Karpas-422 (cell line): ENCODE measurements at regions not wholly inside any gene's neighbourhood (a gene's known extent, or its start where the extent isn't known, plus 50 kb on each side); places are given as distances from the start of the nearest gene placed in this dataset.

Experiments
- DNase-seq: peaks from one replicate; pipeline ENCODE4 v3.0.0-alpha.2; 2015
- H2AFZ ChIP-seq: fragments of 200-600 bp; sonication (generic); 2 replicates; pipeline ENCODE4 v1.6.1; 2014; ENCODE audit warnings: antibody characterized with exemption, low read length, mixed read lengths
- H3K27ac ChIP-seq: fragments of 200-600 bp; sonication (generic); 2 replicates; pipeline ENCODE4 v1.5.1; 2014; ENCODE audit warnings: mild to moderate bottlenecking, low read length, moderate library complexity
- H3K27me3 ChIP-seq: fragments of 200-600 bp; sonication (generic); 2 replicates; pipeline ENCODE4 v1.6.1; 2014; ENCODE audit warnings: low read length, mixed read lengths
- H3K36me3 ChIP-seq: fragments of 200-600 bp; sonication (generic); 2 replicates; pipeline ENCODE4 v1.6.1; 2014; ENCODE audit warnings: low read length, mixed read lengths; ENCODE audit not compliant: insufficient read depth
- H3K4me1 ChIP-seq: fragments of 200-600 bp; sonication (generic); 2 replicates; pipeline ENCODE4 v1.6.1; 2014; ENCODE audit warnings: mild to moderate bottlenecking, low read length, mixed read lengths
- H3K4me2 ChIP-seq: fragments of 200-600 bp; sonication (generic); 2 replicates; pipeline ENCODE4 v1.6.1; 2014; ENCODE audit warnings: low read length, low read depth, mild to moderate bottlenecking; ENCODE audit not compliant: poor library complexity, severe bottlenecking
- H3K4me3 ChIP-seq: fragments of 200-600 bp; sonication (generic); 2 replicates; pipeline ENCODE4 v1.5.1; 2014; ENCODE audit warnings: mild to moderate bottlenecking, antibody characterized with exemption, low read length, mixed read lengths
- H3K79me2 ChIP-seq: fragments of 200-600 bp; sonication (generic); 2 replicates; pipeline ENCODE4 v1.6.1; 2014; ENCODE audit warnings: mild to moderate bottlenecking, low read length, mixed read lengths
- H3K9ac ChIP-seq: fragments of 200-600 bp; sonication (generic); 2 replicates; pipeline ENCODE4 v1.6.0; 2014; ENCODE audit warnings: low read length
- H3K9me2 ChIP-seq: fragments of 200-600 bp; sonication (generic), shearing (Covaris generic); replicated peaks from 2 replicates; pipeline ENCODE4 v1.6.0; 2014; ENCODE audit warnings: mild to moderate bottlenecking, low read length, moderate library complexity; ENCODE audit not compliant: insufficient read depth
- H3K9me3 ChIP-seq: fragments of 300-700, 200-600 bp; sonication (generic); 2 replicates; pipeline ENCODE4 v1.6.1; 2014; ENCODE audit warnings: low read length, mixed read lengths
- H4K20me1 ChIP-seq: fragments of 200-600 bp; sonication (generic); 2 replicates; pipeline ENCODE4 v1.6.1; 2014; ENCODE audit warnings: mild to moderate bottlenecking, antibody characterized with exemption, low read length, low read depth; ENCODE audit not compliant: insufficient read depth

GRCh38 chr4:184891816-184892397 lies 66.1 kb upstream of the ACSL1 start:
- no peak overlapping the region for H3K9ac ChIP-seq
- DNase-seq = no peak
- no peaks in the 10 kb centered on the region for H3K4me1 ChIP-seq
- H2AFZ ChIP-seq = no peak overlapping the region
- no peaks in the 10 kb centered on the region for H4K20me1 ChIP-seq
- H3K9me2 ChIP-seq = no peaks in the 10 kb centered on the region
- H3K36me3 ChIP-seq = no peaks in the 10 kb centered on the region
- H3K4me3 ChIP-seq = no peak overlapping the region
- H3K79me2 ChIP-seq = no peaks in the 10 kb centered on the region
- no peak overlapping the region for H3K4me2 ChIP-seq
- H3K27me3 ChIP-seq = no peaks in the 10 kb centered on the region
- no peak overlapping the region for H3K27ac ChIP-seq
- no peaks in the 10 kb centered on the region for H3K9me3 ChIP-seq

- Histone ChIP-seq H3K27ac (no peak overlapping the region), H3K9me3 (no peaks in the 10 kb centered on the region), H3K4me3 (no peak overlapping the region), H3K27me3 (no peaks in the 10 kb centered on the region), H2AFZ (no peak overlapping the region), H4K20me1 (no peaks in the 10 kb centered on the region), H3K4me2 (no peak overlapping the region), H3K4me1 (no peaks in the 10 kb centered on the region), H3K9ac (no peak overlapping the region), H3K79me2 (no peaks in the 10 kb centered on the region), H3K9me2 (no peaks in the 10 kb centered on the region), H3K36me3 (no peaks in the 10 kb centered on the region)
- no peak for DNase-seq
These were observed 67.2 kb upstream of the ACSL1 start for GRCh38 chr4:184892999-184893398.

DNA sequence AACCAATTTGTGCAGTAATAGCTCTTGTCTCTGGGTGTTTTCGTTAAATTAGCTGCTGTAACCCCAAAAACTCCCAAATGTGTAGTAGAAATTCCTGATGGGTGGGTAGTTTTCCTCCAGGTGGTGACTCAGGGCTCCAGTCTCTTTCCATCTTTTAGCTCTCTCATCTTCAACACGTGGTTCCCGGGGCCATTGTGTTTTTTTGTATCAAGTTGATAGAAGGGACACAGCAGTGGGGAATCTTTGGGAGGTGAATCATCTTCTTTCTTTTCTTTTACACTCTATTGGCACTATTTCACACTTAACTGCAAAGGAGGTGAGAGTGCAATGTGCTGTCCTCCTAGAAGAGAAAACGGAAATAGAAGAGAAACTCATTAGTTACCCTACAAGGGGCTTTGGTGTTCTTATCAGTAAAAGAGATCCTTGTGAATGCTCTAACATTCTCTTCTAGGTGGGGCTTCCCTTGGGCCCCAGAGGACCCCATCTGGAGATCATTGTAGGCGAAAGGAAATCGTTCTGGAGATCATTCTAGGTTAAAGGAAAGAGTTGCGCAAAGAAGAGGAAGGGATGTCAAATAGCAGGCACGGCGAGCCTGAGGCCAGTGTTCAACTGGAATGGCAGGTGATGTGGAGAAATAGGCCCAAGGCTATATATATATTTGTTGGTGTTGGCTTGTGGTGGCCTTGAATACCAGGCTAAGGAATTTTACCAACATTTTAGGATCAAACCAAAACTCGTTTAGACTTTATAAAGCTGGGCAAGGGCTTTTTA lies 68.2 kb upstream of the ACSL1 start:
- no peaks in the 10 kb centered on the region for H3K36me3 ChIP-seq
- H3K27me3 ChIP-seq = no peaks in the 10 kb centered on the region
- H3K4me3 ChIP-seq = no peak overlapping the region
- H3K9me3 ChIP-seq = no peaks in the 10 kb centered on the region
- no peak overlapping the region for H3K4me2 ChIP-seq
- H3K27ac ChIP-seq = no peak overlapping the region
- H2AFZ ChIP-seq = no peak overlapping the region
- no peak overlapping the region for H3K9ac ChIP-seq
- H3K9me2 ChIP-seq = no peaks in the 10 kb centered on the region
- no peaks in the 10 kb centered on the region for H4K20me1 ChIP-seq
- DNase-seq = no peak
- H3K4me1 ChIP-seq = no peaks in the 10 kb centered on the region
- H3K79me2 ChIP-seq = no peaks in the 10 kb centered on the region

DNA sequence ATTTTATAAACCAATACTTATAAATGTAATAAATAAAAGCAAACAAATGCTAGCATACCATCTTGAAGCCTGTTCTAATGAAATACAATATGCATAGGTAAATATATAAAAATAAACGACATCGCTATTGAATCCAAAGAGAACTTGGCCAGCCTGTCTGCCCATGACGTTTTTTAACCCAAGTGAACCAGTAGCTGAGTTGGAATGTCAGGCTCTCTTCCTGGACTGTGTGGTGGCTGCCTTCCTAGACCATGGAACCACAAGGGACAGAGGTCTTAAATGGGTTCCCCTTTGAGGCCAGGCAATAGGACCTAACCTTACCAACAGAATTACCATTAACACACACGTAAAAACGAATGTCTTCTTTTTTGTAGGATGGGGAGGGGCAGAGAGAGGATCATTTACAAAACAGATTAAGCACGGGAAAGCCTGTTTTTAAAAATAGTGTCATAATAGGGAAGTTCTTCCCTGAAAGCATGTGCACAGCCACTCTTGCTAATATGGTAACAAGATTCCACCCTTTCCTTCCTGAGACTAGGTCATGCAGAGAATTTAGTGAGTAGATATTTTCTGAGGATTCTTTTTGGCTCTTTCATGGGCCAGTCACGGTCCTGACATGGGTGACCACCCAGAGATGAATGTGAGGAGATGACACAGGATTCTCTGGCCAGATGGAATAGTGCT lies 69.4 kb upstream of the ACSL1 start:
- Histone ChIP-seq H3K27me3 (no peaks in the 10 kb centered on the region), H2AFZ (no peak overlapping the region), H3K9me3 (no peaks in the 10 kb centered on the region), H3K4me2 (no peak overlapping the region), H3K9ac (no peak overlapping the region), H3K27ac (no peak overlapping the region), H3K36me3 (no peaks in the 10 kb centered on the region), H3K4me1 (no peaks in the 10 kb centered on the region), H3K79me2 (no peaks in the 10 kb centered on the region), H3K9me2 (no peaks in the 10 kb centered on the region), H3K4me3 (no peak overlapping the region), H4K20me1 (no peaks in the 10 kb centered on the region)
- DNase-seq = no peak

DNA sequence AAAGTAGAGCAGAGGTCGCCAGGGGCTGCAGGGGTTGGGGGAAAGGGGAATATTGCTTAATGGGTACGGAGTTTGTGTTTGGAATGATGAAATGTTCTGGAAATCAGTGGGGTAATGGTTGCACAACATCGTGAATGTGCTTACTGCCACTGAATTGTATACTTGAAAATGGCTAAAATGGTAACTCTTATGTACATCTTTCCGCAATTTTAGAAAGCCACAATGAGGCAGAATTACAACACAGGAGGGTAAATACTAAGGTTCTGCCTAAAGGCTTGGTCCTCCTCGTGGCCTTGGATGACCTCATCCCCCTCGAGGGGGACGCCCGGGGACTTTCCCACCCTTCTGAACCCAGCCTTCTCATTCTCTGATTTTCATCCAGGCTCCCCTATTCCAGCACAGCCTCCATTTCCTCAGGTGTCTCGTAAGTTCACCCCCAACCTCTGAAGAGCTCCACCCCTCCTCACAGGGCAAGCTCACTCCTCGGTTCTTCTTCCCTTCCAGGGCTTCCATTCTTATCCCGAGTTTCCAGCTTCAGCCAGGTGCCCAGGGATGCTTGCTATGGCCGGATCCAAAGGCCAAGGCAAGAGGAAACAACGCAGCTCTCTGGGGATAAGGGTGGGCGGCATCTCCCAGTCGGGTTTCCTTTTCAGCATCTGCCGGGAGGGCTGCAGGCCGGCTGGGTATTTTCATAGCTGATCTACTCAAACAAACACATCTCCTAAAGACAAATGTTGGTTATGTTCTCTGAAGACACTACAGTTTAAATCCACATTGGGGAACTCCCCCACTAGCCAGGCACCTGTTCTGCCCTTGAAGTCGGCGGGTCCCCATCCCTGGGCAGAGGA lies 71.3 kb upstream of the ACSL1 start:
- H2AFZ ChIP-seq = no peak overlapping the region

DNA sequence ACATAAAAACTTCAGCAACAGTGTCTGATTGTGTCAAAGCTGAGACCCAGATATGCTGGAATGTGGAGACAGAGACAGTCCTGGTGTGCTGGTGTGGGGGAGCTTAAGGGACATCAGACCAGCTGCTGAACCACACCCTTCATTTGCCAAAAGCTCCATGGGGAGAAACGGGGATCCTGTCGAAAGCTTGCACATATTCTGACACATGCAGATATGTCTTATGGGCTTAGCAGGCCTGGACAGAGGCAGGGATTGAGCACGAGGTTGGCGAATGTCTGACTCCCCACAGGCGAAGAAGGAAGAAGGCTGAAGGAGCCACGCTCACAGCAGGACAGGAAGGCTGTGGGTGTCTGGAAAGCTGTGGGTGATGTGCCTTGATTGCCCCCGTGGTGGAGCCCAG lies 72.1 kb upstream of the ACSL1 start:
- no peaks in the 10 kb centered on the region for H3K9me2 ChIP-seq
- no peaks in the 10 kb centered on the region for H3K9me3 ChIP-seq
- H3K79me2 ChIP-seq = no peaks in the 10 kb centered on the region
- H3K9ac ChIP-seq = no peak overlapping the region
- DNase-seq = no peak
- H3K4me1 ChIP-seq = no peaks in the 10 kb centered on the region
- H3K4me3 ChIP-seq = no peak overlapping the region
- no peaks in the 10 kb centered on the region for H4K20me1 ChIP-seq
- no peak overlapping the region for H3K27ac ChIP-seq
- no peaks in the 10 kb centered on the region for H3K27me3 ChIP-seq
- H3K36me3 ChIP-seq = no peaks in the 10 kb centered on the region
- H2AFZ ChIP-seq = no peak overlapping the region
- no peak overlapping the region for H3K4me2 ChIP-seq

More for the DNA sequence above, 71.3 kb upstream of the ACSL1 start:
- H3K4me1 ChIP-seq = no peaks in the 10 kb centered on the region
- H3K9me3 ChIP-seq = no peaks in the 10 kb centered on the region
- no peaks in the 10 kb centered on the region for H3K36me3 ChIP-seq
- no peaks in the 10 kb centered on the region for H3K27me3 ChIP-seq
- H4K20me1 ChIP-seq = no peaks in the 10 kb centered on the region
- no peak overlapping the region for H3K27ac ChIP-seq
- H3K9ac ChIP-seq = no peak overlapping the region
- H3K9me2 ChIP-seq = no peaks in the 10 kb centered on the region
- H3K4me3 ChIP-seq = no peak overlapping the region
- H3K79me2 ChIP-seq = no peaks in the 10 kb centered on the region
- no peak for DNase-seq
- no peak overlapping the region for H3K4me2 ChIP-seq

- Histone ChIP-seq H3K4me2 (no peak overlapping the region), H3K27me3 (no peaks in the 10 kb centered on the region), H3K4me1 (no peaks in the 10 kb centered on the region), H3K9me3 (no peaks in the 10 kb centered on the region), H3K36me3 (no peaks in the 10 kb centered on the region), H3K9ac (no peak overlapping the region), H3K4me3 (no peak overlapping the region), H3K27ac (no peak overlapping the region), H2AFZ (no peak overlapping the region), H3K9me2 (no peaks in the 10 kb centered on the region), H4K20me1 (no peaks in the 10 kb centered on the region), H3K79me2 (no peaks in the 10 kb centered on the region)
- no peak for DNase-seq
These were observed 73.0 kb upstream of the ACSL1 start for GRCh38 chr4:184898793-184899192.
